ENCODE measurements at regions not wholly inside any gene's neighbourhood (a gene's known extent, or its start where the extent isn't known, plus 50 kb on each side); places are given as distances from the start of the nearest gene placed in this dataset.

GRCh38 chr5:173500213-173500560, 116.3 kb downstream of the BOD1 start:
- no peak for TF ChIP-seq CTCF (IDR thresholded peaks at IDR 0.05; ENCODE audit: borderline replicate concordance, extremely low read depth, low read length, poor library complexity, severe bottlenecking)
- TF ChIP-seq EZH2 (IDR thresholded peaks at IDR 0.05; ENCODE audit: borderline replicate concordance, low read depth, low read length, severe bottlenecking): no peak
